ENCODE measurements at regions not wholly inside any gene's neighbourhood (a gene's known extent, or its start where the extent isn't known, plus 50 kb on each side); places are given as distances from the start of the nearest gene placed in this dataset.
A peak's percentile ranks its signal among the peaks of the same experiment; 100 is the strongest.

DNA sequence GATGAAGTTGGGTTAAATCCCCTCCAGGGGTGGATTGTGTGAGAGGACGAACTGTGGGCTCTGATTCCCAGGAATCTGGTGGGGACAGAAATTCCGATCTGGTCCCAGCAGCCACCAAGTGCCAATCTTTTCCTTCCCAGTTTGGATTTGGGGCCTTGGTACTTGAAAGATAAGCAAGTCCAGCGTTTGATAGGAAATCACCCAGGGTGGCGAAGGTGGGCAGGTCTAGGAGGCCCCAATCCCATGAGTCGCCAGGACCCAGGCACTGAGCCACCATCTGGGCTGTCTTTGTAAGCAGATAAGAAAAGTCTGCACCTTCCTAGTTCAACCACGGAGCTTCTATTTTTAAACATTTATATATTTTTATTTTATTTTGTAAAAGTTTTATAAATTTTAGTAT lies 122.6 kb upstream of the LSM8 start:
- Histone ChIP-seq H3K9me3 (no peaks in the 10 kb centered on the region), H3K4me3 (no peak overlapping the region), H3K36me3 (ENCODE audit: low read depth) (no peaks in the 10 kb centered on the region), H3K4me1 (ENCODE audit: low read depth) (no peaks in the 10 kb centered on the region)
- intact Hi-C loops (cut with DNase I, micrococcal nuclease), result no loop called here
- ATAC-seq (no peak), DNase-seq (no peak)
- TF ChIP-seq CTCF (IDR thresholded peaks at IDR 0.05), result no peak

DNA sequence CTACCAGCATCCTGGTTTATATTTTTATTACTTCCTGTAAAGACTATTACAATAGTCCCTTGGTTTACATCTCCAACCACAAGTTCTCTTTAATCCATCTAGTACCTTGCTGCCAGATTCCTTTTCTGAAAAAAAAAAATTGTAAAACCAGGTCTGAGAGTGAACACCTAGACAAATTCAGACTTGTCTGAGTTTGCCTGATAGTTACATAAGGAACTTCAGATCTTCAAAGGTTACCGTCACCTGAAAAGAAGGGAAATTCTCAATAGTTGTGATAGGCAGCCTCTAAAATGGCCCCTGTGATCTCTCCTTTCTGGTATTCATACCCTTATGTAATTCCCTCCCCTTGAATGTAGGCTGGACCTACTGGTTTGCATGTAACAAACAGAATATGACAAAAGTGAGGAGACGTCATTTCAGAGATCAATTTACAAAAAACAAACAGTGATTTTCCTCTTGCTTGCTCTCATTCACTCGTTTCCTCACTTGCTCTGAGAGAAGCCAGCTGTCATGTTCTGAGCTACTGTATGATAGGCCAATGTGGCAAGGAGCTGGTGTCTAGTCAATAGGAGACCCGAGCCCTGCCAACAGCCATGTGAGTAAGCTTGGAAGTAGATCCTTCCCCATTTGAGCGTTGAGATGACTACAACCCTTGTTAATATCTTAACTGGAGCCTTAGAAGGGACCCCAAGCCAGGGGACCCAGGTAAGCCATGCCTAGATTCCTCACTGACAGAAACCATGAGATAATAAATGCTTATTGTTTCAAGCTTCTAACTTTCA lies 110.9 kb upstream of the LSM8 start:
- no peaks in the 10 kb centered on the region for H3K36me3 ChIP-seq (ENCODE audit: low read depth)
- ATAC-seq (peak; percentile 18), DNase-seq (no peak)
- H3K4me3 ChIP-seq, result no peak overlapping the region
- intact Hi-C loops (cut with DNase I, micrococcal nuclease), result no loop called here
- H3K4me1 ChIP-seq (ENCODE audit: low read depth), result no peaks in the 10 kb centered on the region
- no peaks in the 10 kb centered on the region for H3K9me3 ChIP-seq
- TF ChIP-seq CTCF (IDR thresholded peaks at IDR 0.05), result no peak

GRCh38 chr7:118075936-118076335 lies 108.0 kb upstream of the LSM8 start:
- intact Hi-C loops (cut with DNase I, micrococcal nuclease), result no loop called here
- ATAC-seq (no peak), DNase-seq (no peak)

DNA sequence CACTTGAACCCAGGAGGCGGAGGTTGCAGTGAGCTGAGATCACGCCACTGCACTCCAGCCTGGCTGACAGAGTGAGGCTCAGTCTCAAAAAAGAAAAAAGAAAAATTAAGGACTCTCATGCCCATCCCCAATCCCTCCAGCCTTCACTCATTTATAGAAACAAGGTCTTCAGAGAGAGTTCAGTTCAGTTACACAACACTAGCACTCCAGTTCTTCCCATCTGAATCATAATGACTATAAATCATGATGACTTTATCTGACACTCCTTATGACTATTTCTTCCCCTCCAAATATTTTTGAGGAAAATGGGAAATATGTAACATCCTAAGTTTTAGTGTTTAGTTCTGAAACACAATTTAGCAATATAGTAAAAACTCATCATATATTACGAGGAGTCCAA lies 107.4 kb upstream of the LSM8 start:
- intact Hi-C loops (cut with DNase I, micrococcal nuclease), result no loop called here
- DNase-seq, result no peak

More at GRCh38 chr7:118075936-118076335, 108.0 kb upstream of the LSM8 start:
- no peaks in the 10 kb centered on the region for H3K9me3 ChIP-seq
- no peak for TF ChIP-seq CTCF (IDR thresholded peaks at IDR 0.05)
- no peak overlapping the region for H3K4me3 ChIP-seq
- H3K4me1 ChIP-seq (ENCODE audit: low read depth), result no peaks in the 10 kb centered on the region
- H3K36me3 ChIP-seq (ENCODE audit: low read depth), result no peaks in the 10 kb centered on the region

GRCh38 chr7:118078015-118078414 lies 105.9 kb upstream of the LSM8 start:
- Histone ChIP-seq H3K36me3 (ENCODE audit: low read depth) (no peaks in the 10 kb centered on the region), H3K9me3 (no peaks in the 10 kb centered on the region), H3K4me3 (no peak overlapping the region), H3K4me1 (ENCODE audit: low read depth) (no peaks in the 10 kb centered on the region)
- ATAC-seq, result no peak
- DNase-seq, result no peak
- no peak for TF ChIP-seq CTCF (IDR thresholded peaks at IDR 0.05)
- intact Hi-C loops (cut with DNase I, micrococcal nuclease), result no loop called here

More for the DNA sequence above, 107.4 kb upstream of the LSM8 start:
- H3K4me3 ChIP-seq, result no peak overlapping the region
- H3K4me1 ChIP-seq (ENCODE audit: low read depth), result no peaks in the 10 kb centered on the region
- no peaks in the 10 kb centered on the region for H3K9me3 ChIP-seq
- no peak for TF ChIP-seq CTCF (IDR thresholded peaks at IDR 0.05)
- no peak for ATAC-seq
- H3K36me3 ChIP-seq (ENCODE audit: low read depth), result no peaks in the 10 kb centered on the region
